ENCODE measurements at regions not wholly inside any gene's neighbourhood (a gene's known extent, or its start where the extent isn't known, plus 50 kb on each side); places are given as distances from the start of the nearest gene placed in this dataset.

DNA sequence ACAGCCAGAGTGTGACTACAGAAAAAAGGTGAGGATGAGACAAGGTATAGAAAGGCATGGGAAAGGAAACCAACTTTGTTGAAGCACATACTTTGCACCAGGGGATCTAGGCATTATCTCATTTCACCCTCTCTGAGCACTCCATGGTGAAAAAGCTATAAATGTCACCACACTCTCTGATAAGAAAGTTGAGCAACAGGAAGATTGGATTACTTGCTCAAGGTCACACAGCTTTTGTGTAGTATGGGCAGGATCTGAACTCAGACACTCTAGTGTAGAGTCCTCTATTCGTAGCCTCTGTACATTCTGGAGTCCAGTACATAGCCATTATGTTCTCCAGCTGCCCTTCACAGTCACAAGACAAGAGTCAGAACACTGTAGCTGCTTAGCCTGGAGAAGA is 163.4 kb upstream of the SEMA6D start:
- TF ChIP-seq EZH2phosphoT487 (conservative IDR thresholded peaks at IDR 0.05; ENCODE audit: low read length) = no peak
- TF ChIP-seq, protein P1, sequence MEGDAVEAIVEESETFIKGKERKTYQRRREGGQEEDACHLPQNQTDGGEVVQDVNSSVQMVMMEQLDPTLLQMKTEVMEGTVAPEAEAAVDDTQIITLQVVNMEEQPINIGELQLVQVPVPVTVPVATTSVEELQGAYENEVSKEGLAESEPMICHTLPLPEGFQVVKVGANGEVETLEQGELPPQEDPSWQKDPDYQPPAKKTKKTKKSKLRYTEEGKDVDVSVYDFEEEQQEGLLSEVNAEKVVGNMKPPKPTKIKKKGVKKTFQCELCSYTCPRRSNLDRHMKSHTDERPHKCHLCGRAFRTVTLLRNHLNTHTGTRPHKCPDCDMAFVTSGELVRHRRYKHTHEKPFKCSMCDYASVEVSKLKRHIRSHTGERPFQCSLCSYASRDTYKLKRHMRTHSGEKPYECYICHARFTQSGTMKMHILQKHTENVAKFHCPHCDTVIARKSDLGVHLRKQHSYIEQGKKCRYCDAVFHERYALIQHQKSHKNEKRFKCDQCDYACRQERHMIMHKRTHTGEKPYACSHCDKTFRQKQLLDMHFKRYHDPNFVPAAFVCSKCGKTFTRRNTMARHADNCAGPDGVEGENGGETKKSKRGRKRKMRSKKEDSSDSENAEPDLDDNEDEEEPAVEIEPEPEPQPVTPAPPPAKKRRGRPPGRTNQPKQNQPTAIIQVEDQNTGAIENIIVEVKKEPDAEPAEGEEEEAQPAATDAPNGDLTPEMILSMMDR (IDR thresholded peaks at IDR 0.05; ENCODE audit: insufficient read depth, low read length, poor library complexity, severe bottlenecking) = no peak

Measured in SU-DHL-6 (cell line).